SK-MEL-5 (cell line): ENCODE measurements at regions not wholly inside any gene's neighbourhood (a gene's known extent, or its start where the extent isn't known, plus 50 kb on each side); places are given as distances from the start of the nearest gene placed in this dataset.
A peak's percentile ranks its signal among the peaks of the same experiment; 100 is the strongest.

Experiments used
- DNase-seq: peaks from one replicate; pipeline ENCODE4 v3.0.0-alpha.2; 2016; ENCODE audit warnings: low read depth, low spot score
- in situ Hi-C: cut with HindIII; loops from 2 replicates; pipeline ENCODE4 v1.10.0; 2016; ENCODE audit warnings: low sequenced_read_pairs, high pct_unique_total_duplicates, low pct_unique_long_range_greater_than_20kb

DNA sequence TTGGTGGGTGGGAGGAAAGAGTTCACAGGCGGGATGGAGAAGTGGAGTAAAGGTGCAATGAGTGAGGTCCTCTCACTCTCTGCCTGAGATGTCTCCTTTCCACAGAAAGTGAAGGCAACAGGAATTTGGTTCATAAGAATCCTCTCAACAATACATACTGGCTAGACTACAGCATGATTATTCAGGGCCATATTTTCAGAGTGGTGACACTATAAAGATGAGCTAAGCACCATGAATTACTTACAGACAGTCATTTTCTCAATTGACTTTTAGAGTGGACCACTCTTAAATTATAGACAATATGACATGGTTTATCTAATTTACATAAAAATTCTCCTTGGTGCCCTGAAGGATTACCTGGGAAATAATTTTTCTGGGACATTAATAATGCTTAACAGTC, 286.1 kb upstream of the MAD2L1 start:
- DNase-seq = no peak
- in situ Hi-C loops = no loop called here

DNA sequence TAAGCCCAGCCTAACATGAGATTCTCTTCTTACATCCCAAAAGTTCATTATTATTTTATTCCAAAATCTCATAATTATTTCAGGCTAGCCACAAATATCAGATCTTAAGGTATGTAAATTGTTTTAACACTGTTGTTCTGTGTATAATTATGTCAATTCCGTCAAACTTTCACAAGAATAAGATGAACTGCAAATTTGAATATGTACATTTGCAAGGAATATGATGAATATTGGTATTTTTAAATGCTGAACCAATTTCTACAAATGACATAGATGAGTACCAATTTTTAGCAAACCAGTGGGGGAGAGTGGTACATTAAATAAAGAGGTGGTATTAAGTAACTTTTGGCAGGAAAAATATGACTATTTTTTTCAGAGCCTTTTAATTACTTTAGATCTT, 282.3 kb upstream of the MAD2L1 start:
- DNase-seq = no peak
- in situ Hi-C loops = no loop called here

DNA sequence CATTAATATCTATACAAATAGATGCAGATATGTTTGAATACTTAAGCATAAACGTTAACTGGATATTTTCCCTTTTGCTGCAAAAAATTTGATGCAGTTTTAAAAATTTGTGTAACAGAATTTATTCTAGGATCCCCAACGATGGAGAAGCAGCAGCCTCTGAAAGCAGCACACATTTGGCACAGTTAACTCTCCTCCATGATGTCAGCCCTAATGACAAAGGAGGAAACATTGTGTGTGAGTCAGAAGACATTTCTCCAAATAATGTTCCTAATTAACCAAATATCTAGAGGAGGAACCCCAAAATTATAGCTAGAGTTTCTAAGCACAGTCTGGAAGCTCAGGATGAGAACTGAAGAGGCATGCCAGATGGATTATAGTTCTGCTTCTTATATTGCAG, 281.9 kb upstream of the MAD2L1 start:
- DNase-seq = no peak
- in situ Hi-C loops = no loop called here

DNA sequence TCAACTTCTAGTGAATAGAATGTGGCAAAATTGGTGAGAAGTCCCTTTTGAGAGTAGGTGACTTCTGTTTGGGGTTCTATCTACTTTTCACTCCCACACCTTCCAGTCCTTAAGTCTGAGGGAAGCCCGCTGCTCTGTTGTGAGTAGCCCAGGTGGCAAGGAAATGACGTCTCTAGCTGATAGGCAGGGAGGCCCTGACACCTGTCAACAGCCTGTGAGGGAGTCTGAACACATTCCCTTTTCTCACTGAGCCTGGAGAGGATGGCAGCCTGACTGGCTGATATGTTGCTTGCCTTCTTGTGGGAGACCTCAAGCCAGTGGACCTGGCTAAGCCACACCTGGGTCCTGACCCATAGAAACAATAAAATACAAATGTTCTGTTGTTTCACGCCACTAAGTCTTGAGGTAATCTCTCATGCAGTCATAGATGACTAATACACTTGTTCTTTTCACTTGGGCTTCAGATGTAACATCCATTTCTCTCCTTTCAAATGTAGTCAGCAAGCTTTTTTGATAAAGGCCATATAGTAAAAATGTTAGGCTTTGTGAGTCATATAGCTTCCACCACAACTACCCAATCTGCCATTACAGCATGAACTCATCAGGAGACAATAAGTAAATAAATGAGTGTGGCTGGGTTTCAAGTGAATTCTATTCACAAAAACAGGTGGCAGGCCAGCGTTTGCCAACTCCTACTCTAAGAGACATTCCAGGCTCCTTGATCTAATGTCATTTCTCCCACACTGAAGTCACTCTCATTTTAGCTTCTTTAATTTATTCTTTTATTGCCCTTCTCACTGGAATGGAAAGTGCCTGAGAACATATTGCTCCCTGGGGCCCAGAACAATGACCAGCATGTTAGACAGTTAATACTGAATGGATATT, 265.1 kb upstream of the MAD2L1 start:
- DNase-seq = no peak

DNA sequence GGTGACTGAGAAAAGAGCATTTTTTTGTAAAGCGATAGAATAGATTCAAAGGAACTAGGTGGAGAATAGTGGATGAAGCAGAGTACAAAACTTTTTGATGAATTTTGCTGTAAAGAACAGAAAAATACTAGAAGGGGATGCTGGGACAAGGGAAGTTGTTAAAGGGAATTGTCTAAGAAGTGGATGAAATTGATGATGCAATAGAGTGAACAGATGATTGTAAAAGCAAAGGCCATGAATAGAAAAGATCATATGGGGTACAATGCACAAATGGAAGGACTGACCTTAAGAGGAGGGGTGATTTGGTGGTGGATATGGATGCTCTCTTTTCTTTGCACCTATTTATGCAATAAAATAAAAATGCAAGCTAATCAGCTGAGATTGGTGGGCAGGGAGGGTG, 262.7 kb upstream of the MAD2L1 start:
- no peak for DNase-seq
- in situ Hi-C loops = no loop called here

More for the DNA sequence above, 265.1 kb upstream of the MAD2L1 start:
- in situ Hi-C loops = no loop called here

DNA sequence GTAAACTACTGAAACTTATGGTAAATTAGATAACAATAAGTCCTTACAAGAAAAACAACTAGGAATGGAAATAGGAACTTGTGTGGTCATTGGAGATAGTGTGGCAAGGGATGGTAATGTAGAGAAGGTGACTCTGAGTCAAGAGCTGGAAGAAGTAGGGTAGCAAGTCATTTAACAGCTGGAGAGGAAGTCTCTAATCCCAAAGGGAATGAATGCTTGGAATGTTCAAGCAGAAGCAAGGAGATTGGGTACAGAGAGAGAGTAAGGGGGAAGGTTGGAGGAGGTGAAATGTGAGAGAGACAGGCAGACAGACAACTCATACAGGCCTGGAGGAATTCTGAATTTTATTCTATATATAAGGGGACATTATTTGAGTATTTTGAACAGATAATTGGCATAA, 260.6 kb upstream of the MAD2L1 start:
- in situ Hi-C loops = no loop called here
- DNase-seq = no peak

DNA sequence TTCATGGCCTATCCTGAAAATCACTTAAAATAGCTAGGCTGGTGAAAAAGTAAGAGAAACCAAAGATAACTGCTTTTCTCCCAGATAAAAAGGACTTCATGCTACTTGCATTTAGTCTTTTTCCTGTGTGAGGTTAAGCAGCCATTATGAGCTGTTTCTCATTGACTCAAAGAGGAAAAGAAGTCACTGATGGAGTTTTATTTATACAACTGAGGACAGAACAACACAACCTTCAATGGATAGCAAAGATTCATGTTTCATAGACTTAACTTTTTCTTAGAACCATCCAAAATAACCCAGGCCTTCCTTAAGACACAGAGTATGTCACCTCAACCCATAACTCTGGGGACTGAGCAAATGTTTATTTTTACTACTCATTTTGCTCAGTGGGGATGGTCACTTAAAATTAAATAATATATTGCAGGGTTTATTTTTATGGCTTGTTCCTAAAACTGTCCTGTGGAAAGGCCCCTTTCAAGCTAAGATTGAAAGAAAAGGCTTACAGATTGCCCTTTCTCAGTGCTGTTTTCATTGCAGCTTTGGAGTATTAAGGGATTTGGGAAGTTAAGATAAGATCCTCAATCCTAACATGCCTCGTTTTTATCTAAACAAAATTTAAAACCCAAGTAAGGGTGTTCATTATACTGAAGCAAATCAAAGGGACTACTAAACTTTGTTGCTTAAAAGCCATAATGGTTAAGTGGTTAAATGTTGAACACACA, 252.6 kb upstream of the MAD2L1 start:
- in situ Hi-C loops = no loop called here
- no peak for DNase-seq

DNA sequence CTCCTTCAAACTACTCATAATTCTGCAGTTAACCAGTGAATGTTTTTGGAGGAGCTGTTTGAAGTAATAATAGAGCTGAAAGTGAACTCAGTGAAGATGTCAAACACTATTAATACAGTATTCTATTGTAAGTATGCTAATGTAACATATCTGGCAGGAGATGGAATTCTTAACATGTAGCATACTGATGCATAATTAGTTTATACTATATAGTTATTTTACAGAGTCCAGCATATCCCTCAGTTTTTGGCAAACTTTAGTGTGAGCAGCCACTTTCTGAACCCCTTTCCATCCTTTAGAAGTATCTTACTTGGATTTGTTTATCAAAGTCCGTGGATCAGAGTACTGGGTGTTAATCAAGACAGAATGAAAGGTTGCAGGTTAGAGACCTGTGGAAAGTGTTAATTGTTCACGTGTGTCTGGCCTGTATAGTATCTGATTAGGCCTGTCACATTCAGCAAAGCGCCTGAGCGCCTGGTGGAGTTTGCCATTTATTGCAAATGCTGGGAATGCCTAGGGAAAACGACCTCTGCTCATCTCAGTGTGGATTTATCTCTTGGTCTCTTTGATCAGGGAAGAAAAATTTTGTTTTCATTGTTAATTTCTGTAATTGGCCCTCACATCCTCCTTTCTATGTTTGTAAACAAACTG, 251.7 kb upstream of the MAD2L1 start:
- no peak for DNase-seq

DNA sequence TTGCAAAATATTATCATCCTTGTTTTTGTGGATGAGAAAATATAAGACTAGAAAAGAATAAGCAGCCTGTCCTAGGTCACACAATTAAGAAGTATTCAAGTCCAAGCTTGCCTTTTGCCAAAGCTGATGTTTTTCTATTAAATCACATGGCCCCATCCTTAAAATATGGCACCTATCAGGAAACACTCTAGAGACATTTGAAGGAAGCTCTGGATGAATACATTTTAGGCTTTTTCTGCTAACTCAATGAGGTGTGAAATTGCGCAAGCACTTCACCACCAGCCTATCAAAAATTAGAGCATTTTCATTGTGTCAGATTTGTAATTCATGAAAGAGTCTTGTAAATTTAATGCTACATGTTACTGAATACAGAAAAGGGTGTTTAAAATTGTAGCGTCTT, 251.1 kb upstream of the MAD2L1 start:
- in situ Hi-C loops = no loop called here
- no peak for DNase-seq

More for the DNA sequence above, 251.7 kb upstream of the MAD2L1 start:
- in situ Hi-C loops = no loop called here

DNA sequence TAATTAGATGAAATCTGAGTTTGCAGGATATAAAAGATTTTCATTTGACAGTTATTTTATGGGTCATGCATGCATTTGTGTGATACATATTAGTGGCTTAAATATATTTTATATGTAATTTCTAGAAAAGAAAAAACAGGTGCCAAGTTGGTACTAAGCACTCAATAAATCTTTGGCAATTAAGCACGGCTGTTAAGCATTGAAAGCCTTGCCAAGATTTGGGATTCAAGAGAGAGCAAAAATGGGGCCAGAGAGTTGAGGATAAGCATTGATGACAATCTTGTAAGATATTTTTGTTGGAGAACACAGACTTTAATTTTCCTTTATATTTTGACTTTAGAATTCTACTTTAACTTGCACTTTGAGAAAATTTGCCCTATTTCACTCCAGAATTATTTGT, 249.8 kb upstream of the MAD2L1 start:
- in situ Hi-C loops = no loop called here
- no peak for DNase-seq

DNA sequence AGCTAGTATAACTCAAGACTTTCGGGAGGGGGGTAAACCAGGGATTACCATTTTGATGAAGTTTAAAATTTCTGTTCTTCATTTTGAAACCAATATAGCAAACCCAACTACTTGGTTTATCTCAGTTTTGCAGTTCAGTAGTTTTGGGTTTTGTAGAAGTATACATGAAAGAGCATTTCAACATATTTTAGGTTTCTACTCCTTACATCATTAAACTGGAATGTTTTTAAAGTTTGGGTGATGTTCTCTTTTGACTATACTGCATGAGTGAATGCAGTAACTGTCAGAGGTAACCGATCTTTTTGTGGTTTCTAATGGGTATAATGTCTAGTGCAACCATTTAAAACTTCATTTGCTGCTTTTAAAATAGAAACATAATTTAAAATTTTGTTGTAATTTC, 248.3 kb upstream of the MAD2L1 start:
- no peak for DNase-seq
- in situ Hi-C loops = no loop called here

DNA sequence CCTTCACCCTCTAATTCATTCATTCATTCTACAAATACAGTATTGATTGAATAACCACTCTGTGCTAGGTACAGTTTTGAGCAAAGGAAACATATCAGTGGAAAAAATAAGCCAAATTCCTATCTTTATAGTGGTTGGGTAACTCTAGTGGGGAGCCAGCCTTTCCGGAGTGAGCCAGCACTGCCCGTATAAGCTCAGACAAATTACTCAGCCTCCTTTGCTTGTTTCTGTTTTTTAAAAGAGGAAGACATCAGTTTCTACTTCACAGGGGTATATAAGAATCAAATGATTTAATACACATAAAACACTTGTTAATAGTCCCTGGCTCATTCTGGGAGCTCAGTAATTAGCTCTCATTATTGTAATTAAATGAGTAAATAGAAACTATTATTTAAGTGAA, 238.2 kb upstream of the MAD2L1 start:
- in situ Hi-C loops = no loop called here
- no peak for DNase-seq

DNA sequence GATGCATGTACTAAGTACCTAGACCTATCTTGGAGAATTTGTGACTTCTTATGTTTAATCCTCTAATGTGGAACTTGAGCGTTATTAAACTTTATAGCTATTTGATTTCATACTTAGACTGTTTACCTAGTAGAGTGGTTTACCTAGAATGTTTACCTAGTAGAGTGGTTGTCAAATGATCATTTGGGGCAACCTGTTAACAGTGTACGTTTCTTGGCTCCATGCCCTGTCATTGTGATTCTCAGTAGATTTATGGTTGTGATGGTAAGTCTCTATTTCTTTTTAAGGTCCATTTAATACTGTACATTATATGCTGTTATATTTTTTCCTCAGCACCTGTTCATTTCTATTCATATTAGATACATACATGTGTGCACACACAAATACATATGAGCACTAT, 233.0 kb upstream of the MAD2L1 start:
- in situ Hi-C loops = no loop called here
- no peak for DNase-seq

DNA sequence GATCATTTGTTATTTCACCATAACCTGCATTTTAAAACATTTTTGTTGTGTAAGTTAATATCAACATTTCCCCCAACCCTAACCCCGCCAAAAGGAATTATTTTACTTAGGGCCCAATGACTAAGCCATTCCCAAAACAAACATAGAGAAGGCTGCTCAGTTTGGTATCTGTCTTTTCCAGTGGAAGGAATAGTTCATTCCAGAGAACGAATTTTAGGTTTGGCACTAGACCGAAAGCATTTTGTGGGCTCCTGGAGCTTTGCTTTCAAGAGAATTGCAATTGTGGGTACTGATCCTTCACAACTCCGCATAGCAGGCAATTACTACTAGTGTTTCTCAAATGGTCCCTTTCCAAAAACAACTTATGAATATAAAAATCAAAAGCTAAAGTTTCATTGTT, 226.7 kb upstream of the MAD2L1 start:
- DNase-seq = no peak
- in situ Hi-C loops = no loop called here

DNA sequence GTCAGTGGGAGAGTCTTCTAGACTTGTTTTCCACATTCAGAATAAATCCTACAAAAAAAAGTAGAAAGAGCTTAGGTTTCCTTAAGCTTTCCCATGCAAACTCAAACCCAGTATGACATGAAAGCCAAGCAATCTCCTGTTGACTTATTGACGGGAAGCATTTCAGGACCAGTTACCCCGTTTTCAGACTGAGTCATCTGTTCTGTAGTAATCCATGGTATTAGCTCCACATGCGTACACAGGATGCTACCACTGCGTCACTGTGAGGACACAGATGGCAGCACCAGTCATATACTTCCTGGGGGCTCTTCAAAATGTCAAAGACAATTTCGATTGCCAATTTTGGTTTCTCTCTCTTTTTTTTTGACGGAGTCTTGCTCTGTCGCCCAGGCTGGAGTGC, 224.9 kb upstream of the MAD2L1 start:
- DNase-seq = peak; percentile 8
- in situ Hi-C loops = no loop called here

DNA sequence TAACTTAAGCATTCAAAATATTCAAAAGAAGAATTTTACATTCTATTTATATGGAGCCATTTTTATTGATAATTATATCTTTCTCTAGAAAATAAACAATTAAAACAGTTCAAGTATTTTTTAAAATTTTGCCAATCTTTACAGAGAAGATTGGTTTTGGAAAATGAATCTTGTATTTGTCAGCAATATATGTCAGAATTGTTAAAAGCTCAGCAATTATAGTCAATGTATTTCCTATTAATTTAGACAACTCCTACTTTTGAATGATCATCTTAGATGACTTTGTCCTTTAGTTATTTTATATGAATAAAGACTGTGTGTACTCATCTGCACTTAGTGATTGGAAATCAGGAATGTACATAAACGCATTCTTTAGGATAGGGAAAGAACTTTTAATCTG, 223.9 kb upstream of the MAD2L1 start:
- in situ Hi-C loops = no loop called here
- no peak for DNase-seq

DNA sequence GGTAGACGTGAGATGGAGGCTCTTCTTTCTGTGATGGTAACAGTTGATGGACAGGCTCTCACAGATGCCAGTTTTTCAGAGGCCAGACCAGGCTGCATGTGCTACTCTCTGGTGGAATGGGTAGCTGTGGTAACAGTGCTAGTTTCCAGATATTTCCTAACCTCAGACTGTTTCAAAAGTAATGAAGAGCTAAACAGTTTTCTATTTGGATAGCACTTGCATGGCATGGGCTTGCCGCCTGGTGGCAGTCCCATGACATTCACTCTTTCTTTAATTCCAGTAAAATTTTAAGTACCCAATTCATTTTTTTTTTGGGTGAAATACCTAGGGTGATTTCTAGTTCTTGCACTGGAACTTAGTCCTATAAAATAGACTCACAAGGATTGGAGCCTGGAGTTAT, 220.2 kb upstream of the MAD2L1 start:
- DNase-seq = peak; percentile 32
- in situ Hi-C loops = no loop called here

DNA sequence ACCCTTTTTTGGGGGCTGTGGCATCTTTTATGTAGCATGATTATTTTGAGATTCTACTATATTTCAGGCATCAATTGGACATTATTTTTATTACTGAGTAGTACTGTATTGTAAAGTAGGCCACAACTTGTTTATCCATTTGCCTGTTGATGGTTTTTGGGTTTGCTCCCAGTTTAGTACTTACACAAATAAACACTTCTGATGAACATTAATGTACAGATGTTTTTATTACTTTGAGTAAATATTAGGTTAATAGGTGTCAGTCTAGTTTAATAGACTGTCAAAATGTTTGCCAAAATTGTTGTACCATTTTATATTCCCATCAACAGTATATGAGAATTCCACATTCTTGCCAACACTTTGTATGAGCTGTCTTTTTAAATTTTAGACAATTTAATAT, 214.9 kb upstream of the MAD2L1 start:
- DNase-seq = no peak
- in situ Hi-C loops = no loop called here

DNA sequence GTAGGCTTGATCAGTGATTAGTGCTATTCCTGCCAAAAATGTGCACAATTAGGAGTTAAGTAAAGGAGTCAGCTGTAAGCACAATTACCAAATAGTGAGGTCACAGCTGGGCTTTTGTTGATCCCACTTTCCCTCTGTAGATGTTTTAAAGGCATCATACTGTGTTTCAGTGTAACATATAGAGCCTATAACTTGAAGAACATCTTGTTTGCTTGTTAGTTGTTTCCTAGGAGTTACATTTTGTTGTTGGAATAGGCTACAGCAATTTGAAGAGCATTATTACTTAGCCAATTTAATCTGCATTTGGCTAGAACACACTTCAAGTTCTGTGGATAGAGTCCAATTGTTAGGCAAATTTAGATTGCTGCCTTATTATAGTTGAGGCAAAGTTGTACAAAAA, 210.7 kb upstream of the MAD2L1 start:
- in situ Hi-C loops = no loop called here
- no peak for DNase-seq
